Astrocyte (in vitro differentiated cells and primary cell): ENCODE measurements at regions not wholly inside any gene's neighbourhood (a gene's known extent, or its start where the extent isn't known, plus 50 kb on each side); places are given as distances from the start of the nearest gene placed in this dataset.

Source experiments
- DNase-seq: peaks from one replicate; pipeline ENCODE4 v3.0.0-alpha.2; 2010; ENCODE audit warnings: low read depth
- FAIRE-seq: peaks from 2 replicates; lab custom pipeline; 2011; peaks lifted over from hg19 to GRCh38; lab: Jason Lieb, UNC
- H2AFZ ChIP-seq: 2 replicates; pipeline ENCODE4 v1.6.0; 2012; ENCODE audit warnings: low read depth, low read length, inconsistent platforms
- H3K27ac ChIP-seq: 2 replicates; pipeline ENCODE4 v1.5.1; 2011; ENCODE audit warnings: low read depth, low read length, inconsistent platforms
- H3K27me3 ChIP-seq: 2 replicates; pipeline ENCODE4 v1.6.0; 2011; ENCODE audit warnings: low read length, inconsistent platforms; ENCODE audit not compliant: insufficient read depth
- H3K36me3 ChIP-seq: 2 replicates; pipeline ENCODE4 v1.5.1; 2011; ENCODE audit warnings: low read length, inconsistent platforms; ENCODE audit not compliant: insufficient read depth
- H3K4me1 ChIP-seq: 2 replicates; pipeline ENCODE4 v1.5.1; 2011; ENCODE audit warnings: low read length, inconsistent platforms; ENCODE audit not compliant: insufficient read depth
- H3K4me2 ChIP-seq: 2 replicates; pipeline ENCODE4 v1.6.0; 2012; ENCODE audit warnings: low read length, inconsistent platforms
- H3K4me3 ChIP-seq: 2 replicates; pipeline ENCODE4 v1.5.1; 2011; ENCODE audit warnings: low read depth, mild to moderate bottlenecking, low read length, inconsistent platforms; ENCODE audit not compliant: insufficient read depth
- H3K79me2 ChIP-seq: 2 replicates; pipeline ENCODE4 v1.6.0; 2012; ENCODE audit warnings: mild to moderate bottlenecking, low read length, inconsistent platforms; ENCODE audit not compliant: insufficient read depth
- H3K9ac ChIP-seq: 2 replicates; pipeline ENCODE4 v1.6.0; 2012; ENCODE audit warnings: mild to moderate bottlenecking, low read length, inconsistent platforms
- H3K9me3 ChIP-seq: 2 replicates; pipeline ENCODE4 v1.5.1; 2012; ENCODE audit warnings: low read depth, mild to moderate bottlenecking, low read length, inconsistent platforms; ENCODE audit not compliant: insufficient read depth
- H4K20me1 ChIP-seq: 2 replicates; pipeline ENCODE4 v1.6.0; 2012; ENCODE audit warnings: low read length, inconsistent platforms; ENCODE audit not compliant: insufficient read depth
- H3K27ac Mint-ChIP-seq: one replicate; pipeline ENCODE4 v1.8.0; 2021; ENCODE audit warnings: mild to moderate bottlenecking, mixed read lengths; ENCODE audit not compliant: unreplicated experiment
- H3K27me3 Mint-ChIP-seq: one replicate; pipeline ENCODE4 v1.8.0; 2021; ENCODE audit warnings: low read depth, mixed read lengths; ENCODE audit not compliant: unreplicated experiment
- H3K36me3 Mint-ChIP-seq: one replicate; pipeline ENCODE4 v1.8.0; 2021; ENCODE audit warnings: low read depth, mixed read lengths; ENCODE audit not compliant: unreplicated experiment
- H3K4me1 Mint-ChIP-seq: one replicate; pipeline ENCODE4 v1.8.0; 2021; ENCODE audit warnings: low read depth, mixed read lengths; ENCODE audit not compliant: unreplicated experiment
- H3K4me3 Mint-ChIP-seq: one replicate; pipeline ENCODE4 v1.8.0; 2021; ENCODE audit warnings: mild to moderate bottlenecking, moderate library complexity, mixed read lengths; ENCODE audit not compliant: unreplicated experiment
- H3K9me3 Mint-ChIP-seq: one replicate; pipeline ENCODE4 v1.8.0; 2021; ENCODE audit warnings: mild to moderate bottlenecking, mixed read lengths; ENCODE audit not compliant: unreplicated experiment
- CTCF ChIP-seq: IDR thresholded peaks from 2 replicates; pipeline ENCODE4 v1.5.1; 2011; ENCODE audit warnings: low read depth, mild to moderate bottlenecking, inconsistent platforms, low read length, moderate library complexity; ENCODE audit not compliant: insufficient read depth
- EZH2 ChIP-seq: IDR thresholded peaks from 2 replicates; pipeline ENCODE4 v1.6.1; 2012; ENCODE audit warnings: mild to moderate bottlenecking, low read length, inconsistent platforms; ENCODE audit not compliant: insufficient read depth

GRCh38 chr12:125533434-125534029 lies 468.3 kb downstream of the AACS start:
- no peaks in the 10 kb centered on the region for H3K36me3 Mint-ChIP-seq
- peaks cover 9% of the 10 kb centered on the region for H3K27me3 Mint-ChIP-seq
- Histone ChIP-seq H2AFZ (no peak overlapping the region), H3K27ac (no peak overlapping the region), H3K9me3 (no peaks in the 10 kb centered on the region), H3K36me3 (no peaks in the 10 kb centered on the region), H3K79me2 (no peaks in the 10 kb centered on the region), H3K4me1 (no peaks in the 10 kb centered on the region), H3K4me3 (no peak overlapping the region), H3K4me2 (peak overlapping the region; percentile 25), H3K27me3 (no peaks in the 10 kb centered on the region), H3K9ac (no peak overlapping the region), H4K20me1 (no peaks in the 10 kb centered on the region)
- no peaks in the 10 kb centered on the region for H3K9me3 Mint-ChIP-seq
- no peak overlapping the region for H3K4me3 Mint-ChIP-seq
- no peak overlapping the region for H3K27ac Mint-ChIP-seq
- TF ChIP-seq EZH2 (no peak), CTCF (peak; percentile 40)
- DNase-seq (no peak), FAIRE-seq (no peak)
- H3K4me1 Mint-ChIP-seq, result no peaks in the 10 kb centered on the region

- H3K36me3 ChIP-seq, result no peaks in the 10 kb centered on the region
- H3K4me3 ChIP-seq, result no peak overlapping the region
- H3K79me2 ChIP-seq, result no peaks in the 10 kb centered on the region
- H3K4me2 ChIP-seq, result no peak overlapping the region
- H2AFZ ChIP-seq, result no peak overlapping the region
- Mint-ChIP-seq H3K27ac (no peak overlapping the region), H3K4me1 (no peaks in the 10 kb centered on the region), H3K36me3 (no peaks in the 10 kb centered on the region), H3K4me3 (no peak overlapping the region), H3K9me3 (no peaks in the 10 kb centered on the region), H3K27me3 (peaks cover 2% of the 10 kb centered on the region)
- H3K9me3 ChIP-seq, result no peaks in the 10 kb centered on the region
- H3K9ac ChIP-seq, result no peak overlapping the region
- H3K27ac ChIP-seq, result no peak overlapping the region
- no peaks in the 10 kb centered on the region for H3K4me1 ChIP-seq
- no peaks in the 10 kb centered on the region for H3K27me3 ChIP-seq
- no peak for TF ChIP-seq EZH2
- no peak for TF ChIP-seq CTCF
- no peaks in the 10 kb centered on the region for H4K20me1 ChIP-seq
- FAIRE-seq (no peak), DNase-seq (no peak)
These were observed 473.4 kb downstream of the AACS start for GRCh38 chr12:125538401-125539199.
